CD4-positive, CD25-positive, alpha-beta regulatory T cell (primary cell): ENCODE measurements at regions not wholly inside any gene's neighbourhood (a gene's known extent, or its start where the extent isn't known, plus 50 kb on each side); places are given as distances from the start of the nearest gene placed in this dataset.

ENCODE experiments used
- ATAC-seq, 2 donors: fragments of 150-1000 bp; cut with Tn5 transposase; one replicate each; pipeline ENCODE4 v1.10.0; 2021; ENCODE audit warnings: low read depth in 2 of 2, moderate number of reproducible peaks in 2 of 2, moderate library complexity in 1 of 2
- DNase-seq, 3 donors: peaks; one replicate each; pipeline versions ENCODE4 v3.0.0 to v3.0.0-alpha.2; 2012 to 2022; ENCODE audit warnings: mixed read lengths in 1 of 3
- H3K27ac ChIP-seq: one replicate; pipeline ENCODE4 v1.7.0; 2013; ENCODE audit warnings: mild to moderate bottlenecking, low read length; ENCODE audit not compliant: insufficient read depth, poor library complexity, severe bottlenecking
- H3K27me3 ChIP-seq: one replicate; pipeline ENCODE4 v1.7.0; 2013; ENCODE audit warnings: low read length; ENCODE audit not compliant: control insufficient read depth, insufficient read depth
- H3K36me3 ChIP-seq: one replicate; pipeline ENCODE4 v1.7.0; 2013; ENCODE audit warnings: mild to moderate bottlenecking, low read length, moderate library complexity; ENCODE audit not compliant: control insufficient read depth, insufficient read depth
- H3K4me1 ChIP-seq: 2 replicates; pipeline ENCODE4 v1.7.0; 2013; ENCODE audit warnings: mild to moderate bottlenecking, low read length; ENCODE audit not compliant: insufficient read depth, control insufficient read depth, poor library complexity, severe bottlenecking
- H3K4me3 ChIP-seq: one replicate; pipeline ENCODE4 v1.7.0; 2013; ENCODE audit warnings: low read depth, mild to moderate bottlenecking, low read length, moderate library complexity
- H3K9me3 ChIP-seq, 2 experiments: 1 replicate in 1 of 2; 2 replicates in 1 of 2; pipeline ENCODE4 v1.7.0; 2013; ENCODE audit warnings: low read length in 2 of 2, mild to moderate bottlenecking in 1 of 2, moderate library complexity in 1 of 2; ENCODE audit not compliant: control insufficient read depth in 2 of 2
- H3K27ac Mint-ChIP-seq, 3 donors: one replicate each; pipeline ENCODE4 v1.8.0; 2020 to 2022; ENCODE audit warnings: mild to moderate bottlenecking in 3 of 3, mixed read lengths in 3 of 3, moderate library complexity in 2 of 3
- H3K27me3 Mint-ChIP-seq: one replicate; pipeline ENCODE4 v1.8.0; 2022; ENCODE audit warnings: mild to moderate bottlenecking, mixed read lengths
- H3K36me3 Mint-ChIP-seq: one replicate; pipeline ENCODE4 v1.8.0; 2020; ENCODE audit warnings: mixed read lengths
- H3K4me1 Mint-ChIP-seq, 4 donors: one replicate each; pipeline ENCODE4 v1.8.0; 2020 to 2022; ENCODE audit warnings: mixed read lengths in 4 of 4, mild to moderate bottlenecking in 1 of 4
- H3K4me3 Mint-ChIP-seq, 4 donors: one replicate each; pipeline ENCODE4 v1.8.0; 2020 to 2022; ENCODE audit warnings: mild to moderate bottlenecking in 4 of 4, mixed read lengths in 4 of 4, moderate library complexity in 3 of 4
- H3K9me3 Mint-ChIP-seq, 7 donors: one replicate each; pipeline ENCODE4 v1.8.0; 2020 to 2022; ENCODE audit warnings: mixed read lengths in 7 of 7, mild to moderate bottlenecking in 3 of 7, moderate library complexity in 2 of 7

GRCh38 chr3:110184536-110184935, 847.2 kb upstream of the DPPA4 start:
- H3K4me1 ChIP-seq = no peaks in the 10 kb centered on the region
- H3K27me3 Mint-ChIP-seq = no peaks in the 10 kb centered on the region
- no peak overlapping the region for H3K4me3 ChIP-seq
- H3K36me3 Mint-ChIP-seq = no peaks in the 10 kb centered on the region
- no peak overlapping the region for H3K27ac Mint-ChIP-seq
- no peak overlapping the region for H3K4me3 Mint-ChIP-seq
- H3K27ac ChIP-seq = no peak overlapping the region
- H3K36me3 ChIP-seq = no peaks in the 10 kb centered on the region
- H3K4me1 Mint-ChIP-seq = no peaks in the 10 kb centered on the region
- ATAC-seq (no peak), DNase-seq (no peak)
- H3K27me3 ChIP-seq = no peaks in the 10 kb centered on the region
- H3K9me3 ChIP-seq = no peaks in the 10 kb centered on the region
- peaks cover 0 to 2% (median 0%) of the 10 kb centered on the region in 7 donors for H3K9me3 Mint-ChIP-seq

GRCh38 chr3:110193074-110193473, 855.7 kb upstream of the DPPA4 start:
- Mint-ChIP-seq H3K4me1 (no peaks in the 10 kb centered on the region), H3K36me3 (no peaks in the 10 kb centered on the region), H3K9me3 (peaks cover 0 to 3% (median 0%) of the 10 kb centered on the region in 7 donors), H3K27me3 (no peaks in the 10 kb centered on the region), H3K4me3 (no peak overlapping the region), H3K27ac (no peak overlapping the region)
- no peak overlapping the region for H3K4me3 ChIP-seq
- ATAC-seq (no peak), DNase-seq (no peak)
- H3K27me3 ChIP-seq = no peaks in the 10 kb centered on the region
- H3K36me3 ChIP-seq = no peaks in the 10 kb centered on the region
- no peak overlapping the region for H3K27ac ChIP-seq
- H3K4me1 ChIP-seq = no peaks in the 10 kb centered on the region
- no peaks in the 10 kb centered on the region for H3K9me3 ChIP-seq

DNA sequence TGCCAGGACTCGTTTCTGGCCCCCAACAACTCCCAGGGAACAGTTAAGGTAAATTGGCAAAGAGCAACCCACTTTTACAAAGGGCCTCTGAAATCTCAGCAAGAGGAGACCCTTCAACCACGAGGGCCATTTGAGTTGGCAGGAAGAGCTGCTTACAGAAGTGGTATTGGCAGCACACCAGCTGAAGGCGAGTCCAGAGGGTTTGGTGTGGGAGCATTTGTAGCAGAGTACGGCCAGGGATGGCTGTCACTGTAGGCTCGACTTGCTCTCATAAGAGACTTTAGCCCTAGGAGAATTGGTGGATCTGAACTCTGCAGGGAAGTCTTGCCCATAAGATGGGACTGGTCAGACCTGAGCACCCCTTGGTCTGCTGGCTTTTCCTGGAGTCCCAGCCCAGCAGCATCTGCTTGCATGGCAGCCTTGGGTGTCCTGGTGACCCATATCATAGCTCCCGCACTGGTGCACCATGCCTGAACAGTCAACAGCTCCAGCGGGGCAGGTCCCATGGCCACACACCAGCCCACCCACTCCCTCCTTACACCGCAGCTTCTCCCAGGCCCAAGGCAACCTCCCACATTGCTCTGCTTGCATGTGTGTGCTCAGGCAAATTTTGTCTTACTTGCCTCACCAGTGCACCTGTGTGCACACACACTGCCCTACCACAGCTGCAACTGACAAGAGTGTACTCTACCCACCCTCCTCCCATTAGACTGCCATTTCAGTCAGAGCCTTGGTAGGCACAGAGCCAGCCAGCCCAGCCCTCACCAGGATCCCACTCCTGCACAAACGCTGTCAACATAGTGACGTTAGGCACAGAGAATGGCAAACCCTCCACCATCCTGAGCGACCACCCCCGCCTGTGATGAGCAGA, 861.6 kb upstream of the DPPA4 start:
- H3K36me3 ChIP-seq = no peaks in the 10 kb centered on the region
- no peak for DNase-seq
- no peaks in the 10 kb centered on the region for H3K27me3 ChIP-seq
- no peaks in the 10 kb centered on the region for H3K27me3 Mint-ChIP-seq
- no peak overlapping the region for H3K27ac Mint-ChIP-seq
- H3K27ac ChIP-seq = no peak overlapping the region
- H3K36me3 Mint-ChIP-seq = no peaks in the 10 kb centered on the region
- peaks cover 0 to 6% (median 4%) of the 10 kb centered on the region in 7 donors for H3K9me3 Mint-ChIP-seq
- H3K4me3 Mint-ChIP-seq = no peak overlapping the region
- H3K9me3 ChIP-seq = no peaks in the 10 kb centered on the region
- H3K4me1 ChIP-seq = no peaks in the 10 kb centered on the region
- no peak overlapping the region for H3K4me3 ChIP-seq
- no peaks in the 10 kb centered on the region for H3K4me1 Mint-ChIP-seq
- no peak for ATAC-seq

- no peak overlapping the region for H3K27ac ChIP-seq
- no peak for ATAC-seq
- Mint-ChIP-seq H3K27me3 (no peaks in the 10 kb centered on the region), H3K9me3 (peaks cover 0 to 8% (median 5%) of the 10 kb centered on the region in 7 donors), H3K4me1 (no peaks in the 10 kb centered on the region), H3K27ac (no peak overlapping the region), H3K36me3 (no peaks in the 10 kb centered on the region), H3K4me3 (no peak overlapping the region)
- H3K9me3 ChIP-seq = no peaks in the 10 kb centered on the region
- no peaks in the 10 kb centered on the region for H3K27me3 ChIP-seq
- no peaks in the 10 kb centered on the region for H3K4me1 ChIP-seq
- no peak overlapping the region for H3K4me3 ChIP-seq
- no peak for DNase-seq
- no peaks in the 10 kb centered on the region for H3K36me3 ChIP-seq
These were observed 862.2 kb upstream of the DPPA4 start for GRCh38 chr3:110199588-110199943.

DNA sequence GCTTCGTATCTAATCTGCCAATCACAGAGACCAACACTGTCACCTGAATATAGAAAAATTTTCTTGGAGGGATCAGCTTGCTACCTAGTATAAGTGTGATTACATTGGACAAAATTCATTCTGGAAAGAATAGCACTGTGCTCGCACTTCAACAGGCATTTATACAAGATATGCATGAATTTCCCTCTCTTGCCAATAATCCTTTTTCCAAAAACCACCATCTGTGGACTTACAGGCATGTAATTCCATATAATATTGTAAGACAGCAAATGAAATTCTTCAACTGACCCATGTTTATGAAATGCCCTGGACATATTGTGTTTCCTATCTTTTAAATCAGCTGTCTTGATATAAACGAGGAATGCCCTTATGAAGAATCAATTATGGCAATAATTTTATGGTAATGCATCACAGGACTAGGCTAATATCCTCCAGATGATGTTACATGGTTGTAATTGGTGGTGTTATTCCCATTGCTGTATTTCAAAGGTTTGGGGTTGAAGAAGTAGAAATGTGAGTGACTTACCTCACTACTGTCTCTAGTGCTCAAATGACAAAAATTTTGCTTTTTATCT, 861.4 kb upstream of the NECTIN3 start:
- Histone ChIP-seq H3K27me3 (no peaks in the 10 kb centered on the region), H3K27ac (no peak overlapping the region), H3K4me1 (no peaks in the 10 kb centered on the region), H3K9me3 (no peaks in the 10 kb centered on the region), H3K4me3 (no peak overlapping the region), H3K36me3 (no peaks in the 10 kb centered on the region)
- H3K9me3 Mint-ChIP-seq = peaks cover 0 to 10% (median 3%) of the 10 kb centered on the region in 7 donors
- H3K27me3 Mint-ChIP-seq = no peaks in the 10 kb centered on the region
- H3K4me3 Mint-ChIP-seq = no peak overlapping the region
- no peaks in the 10 kb centered on the region for H3K36me3 Mint-ChIP-seq
- H3K27ac Mint-ChIP-seq = no peak overlapping the region
- no peak for DNase-seq
- no peak for ATAC-seq
- H3K4me1 Mint-ChIP-seq = no peaks in the 10 kb centered on the region

DNA sequence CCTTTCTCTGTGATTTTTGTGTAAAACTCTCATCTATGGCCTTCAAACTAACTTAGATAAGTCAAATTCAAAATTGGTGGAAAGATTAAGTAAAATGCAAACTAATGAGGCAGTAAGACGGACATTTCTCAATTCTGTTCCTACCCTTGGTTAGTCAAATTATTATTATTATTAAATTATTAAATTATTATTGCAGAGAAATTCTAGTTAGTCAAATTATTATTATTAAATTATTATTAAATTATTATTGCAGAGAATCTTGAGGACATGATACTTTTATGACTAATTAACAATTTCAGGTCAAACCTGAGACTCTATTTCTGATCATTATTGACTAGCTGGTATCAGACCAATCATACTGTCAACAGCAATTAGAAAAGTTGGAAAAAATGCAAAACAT, 845.0 kb upstream of the NECTIN3 start:
- Mint-ChIP-seq H3K27ac (no peak overlapping the region), H3K4me1 (no peaks in the 10 kb centered on the region), H3K9me3 (peaks cover 0 to 5% (median 0%) of the 10 kb centered on the region in 7 donors), H3K4me3 (no peak overlapping the region), H3K36me3 (no peaks in the 10 kb centered on the region), H3K27me3 (no peaks in the 10 kb centered on the region)
- ATAC-seq = no peak
- Histone ChIP-seq H3K36me3 (no peaks in the 10 kb centered on the region), H3K27ac (no peak overlapping the region), H3K27me3 (no peaks in the 10 kb centered on the region), H3K9me3 (no peaks in the 10 kb centered on the region), H3K4me1 (no peaks in the 10 kb centered on the region), H3K4me3 (no peak overlapping the region)
- DNase-seq = no peak

GRCh38 chr3:110227991-110228390, 843.6 kb upstream of the NECTIN3 start:
- Histone ChIP-seq H3K4me1 (no peaks in the 10 kb centered on the region), H3K9me3 (no peaks in the 10 kb centered on the region), H3K4me3 (no peak overlapping the region), H3K27ac (no peak overlapping the region), H3K36me3 (no peaks in the 10 kb centered on the region), H3K27me3 (no peaks in the 10 kb centered on the region)
- Mint-ChIP-seq H3K9me3 (peaks cover 0 to 2% (median 0%) of the 10 kb centered on the region in 7 donors), H3K36me3 (no peaks in the 10 kb centered on the region), H3K4me1 (no peaks in the 10 kb centered on the region), H3K4me3 (no peak overlapping the region), H3K27ac (no peak overlapping the region), H3K27me3 (no peaks in the 10 kb centered on the region)
- DNase-seq (no peak), ATAC-seq (no peak)

DNA sequence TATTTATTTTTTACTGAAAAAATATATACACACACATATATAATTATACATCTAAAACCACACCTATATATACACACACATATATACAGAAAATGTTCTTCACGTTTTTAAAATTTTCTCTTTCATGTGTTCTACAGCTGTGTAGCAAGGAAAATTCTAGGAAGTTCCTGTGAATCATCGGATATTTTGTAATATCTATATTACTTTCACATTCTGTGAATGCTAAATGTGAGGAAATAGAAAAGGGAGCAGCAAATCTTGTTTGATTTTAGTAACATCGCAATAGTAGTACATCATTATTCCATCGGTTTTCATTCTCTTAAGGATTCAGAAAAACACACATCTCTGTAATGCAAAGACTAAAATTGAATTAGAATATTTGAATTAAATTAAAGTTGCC, 836.8 kb upstream of the NECTIN3 start:
- Histone ChIP-seq H3K4me1 (no peaks in the 10 kb centered on the region), H3K27me3 (no peaks in the 10 kb centered on the region), H3K9me3 (no peaks in the 10 kb centered on the region), H3K36me3 (no peaks in the 10 kb centered on the region), H3K27ac (no peak overlapping the region), H3K4me3 (no peak overlapping the region)
- H3K27me3 Mint-ChIP-seq = peaks cover 4% of the 10 kb centered on the region
- H3K4me1 Mint-ChIP-seq = no peaks in the 10 kb centered on the region
- no peak for ATAC-seq
- H3K9me3 Mint-ChIP-seq = peaks cover 0 to 2% (median 0%) of the 10 kb centered on the region in 7 donors
- DNase-seq = no peak
- no peaks in the 10 kb centered on the region for H3K36me3 Mint-ChIP-seq
- no peak overlapping the region for H3K4me3 Mint-ChIP-seq
- no peak overlapping the region for H3K27ac Mint-ChIP-seq
